Suprapubic skin (tissue), 4 donors: ENCODE measurements at regions not wholly inside any gene's neighbourhood (a gene's known extent, or its start where the extent isn't known, plus 50 kb on each side); places are given as distances from the start of the nearest gene placed in this dataset.

Experiments used
- POLR2A ChIP-seq, 2 donors: fragments of 450-650 bp; IDR thresholded peaks; one replicate each; pipeline ENCODE4 v1.6.1; 2017; ENCODE audit warnings: antibody characterized with exemption in 2 of 2, mild to moderate bottlenecking in 2 of 2, moderate library complexity in 2 of 2
- POLR2AphosphoS5 ChIP-seq, 3 donors: sonication (generic); formaldehyde crosslinking; IDR thresholded peaks; one replicate each; pipeline ENCODE4 v1.6.1; 2017; ENCODE audit warnings: antibody characterized with exemption in 3 of 3
- TF ChIP-seq, protein P1 (sequence below), 2 donors: fragments of 200-600 bp in 1 of 2; fragments of 450-650 bp in 1 of 2; sonication (generic) in 1 of 2; IDR thresholded peaks; one replicate each; pipeline ENCODE4 v1.5.1; 2016 to 2019; ENCODE audit warnings: antibody characterized with exemption in 2 of 2, mild to moderate bottlenecking in 1 of 2, moderate library complexity in 1 of 2

DNA sequence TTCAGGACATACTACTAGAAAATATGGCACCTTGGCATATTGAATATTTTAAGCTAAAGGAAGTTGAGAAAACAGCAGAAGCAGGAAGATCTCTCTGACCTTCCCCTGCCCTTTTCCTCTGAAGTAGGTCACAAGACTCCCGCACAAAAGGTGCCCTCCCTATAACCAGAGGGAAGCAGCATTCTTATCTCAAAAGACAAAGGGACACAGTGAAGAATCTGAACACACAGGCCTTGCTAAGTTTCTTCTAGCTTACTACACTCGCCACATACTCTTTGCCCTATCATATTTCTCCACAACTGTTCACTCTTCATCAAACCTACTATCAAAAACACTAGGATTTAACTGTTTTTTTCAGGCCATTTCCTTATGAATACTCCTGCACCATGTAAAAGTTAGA is 151.2 kb downstream of the ELOVL4 start:
- TF ChIP-seq POLR2A (IDR thresholded peaks at IDR 0.05) (no peak), POLR2AphosphoS5 (IDR thresholded peaks at IDR 0.05) (no peak)
- TF ChIP-seq, protein P1, sequence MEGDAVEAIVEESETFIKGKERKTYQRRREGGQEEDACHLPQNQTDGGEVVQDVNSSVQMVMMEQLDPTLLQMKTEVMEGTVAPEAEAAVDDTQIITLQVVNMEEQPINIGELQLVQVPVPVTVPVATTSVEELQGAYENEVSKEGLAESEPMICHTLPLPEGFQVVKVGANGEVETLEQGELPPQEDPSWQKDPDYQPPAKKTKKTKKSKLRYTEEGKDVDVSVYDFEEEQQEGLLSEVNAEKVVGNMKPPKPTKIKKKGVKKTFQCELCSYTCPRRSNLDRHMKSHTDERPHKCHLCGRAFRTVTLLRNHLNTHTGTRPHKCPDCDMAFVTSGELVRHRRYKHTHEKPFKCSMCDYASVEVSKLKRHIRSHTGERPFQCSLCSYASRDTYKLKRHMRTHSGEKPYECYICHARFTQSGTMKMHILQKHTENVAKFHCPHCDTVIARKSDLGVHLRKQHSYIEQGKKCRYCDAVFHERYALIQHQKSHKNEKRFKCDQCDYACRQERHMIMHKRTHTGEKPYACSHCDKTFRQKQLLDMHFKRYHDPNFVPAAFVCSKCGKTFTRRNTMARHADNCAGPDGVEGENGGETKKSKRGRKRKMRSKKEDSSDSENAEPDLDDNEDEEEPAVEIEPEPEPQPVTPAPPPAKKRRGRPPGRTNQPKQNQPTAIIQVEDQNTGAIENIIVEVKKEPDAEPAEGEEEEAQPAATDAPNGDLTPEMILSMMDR (IDR thresholded peaks at IDR 0.05), result no peak
